ENCODE measurements at regions not wholly inside any gene's neighbourhood (a gene's known extent, or its start where the extent isn't known, plus 50 kb on each side); places are given as distances from the start of the nearest gene placed in this dataset.

DNA sequence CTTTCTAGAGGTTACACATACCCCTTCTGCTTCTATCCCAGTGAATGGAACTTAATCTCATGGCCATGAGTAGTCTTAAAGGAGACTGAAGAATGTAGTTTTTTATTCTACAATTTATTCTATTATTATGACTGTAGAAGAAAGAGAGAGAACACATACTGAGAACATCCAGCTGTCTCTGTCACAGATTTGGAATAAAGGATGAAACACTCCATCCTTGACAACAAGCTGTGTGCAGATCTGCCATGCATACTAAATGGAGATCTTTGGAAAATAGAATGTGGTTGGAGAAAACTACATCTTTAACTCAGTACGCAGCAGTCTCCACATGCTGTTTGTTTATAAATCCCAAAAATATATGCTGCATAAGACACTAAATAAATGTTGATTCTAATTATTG lies 54.1 kb upstream of the NUDT7 start:
- DNase-seq: no peak

DNA sequence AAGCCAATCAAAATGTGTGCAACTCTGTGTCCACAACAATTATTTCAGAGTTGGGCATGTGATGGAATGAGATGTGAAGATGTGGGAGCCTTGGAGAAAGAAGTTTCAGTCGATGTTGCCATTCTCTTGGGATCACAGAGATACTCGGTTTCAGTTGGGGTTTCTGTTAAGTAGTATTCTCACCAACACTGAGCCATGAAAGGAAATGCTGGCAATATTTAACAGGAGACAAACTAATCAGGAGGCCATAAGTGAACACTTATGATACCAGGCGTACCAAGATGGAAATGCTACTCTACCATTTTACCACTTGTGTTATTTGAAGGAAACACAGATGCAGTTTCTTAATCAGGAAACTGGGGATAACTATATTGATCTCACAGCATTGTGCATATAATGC lies 53.3 kb upstream of the NUDT7 start:
- DNase-seq: no peak
